HG02870 (cell line): ENCODE measurements at regions not wholly inside any gene's neighbourhood (a gene's known extent, or its start where the extent isn't known, plus 50 kb on each side); places are given as distances from the start of the nearest gene placed in this dataset.
"Not testable (repeated sequence)": the region's sequence is repeated elsewhere in the genome, so short reads cannot be mapped to it uniquely, and the experiment has no call there.

Source experiments
- ATAC-seq: cut with Tn5 transposase; IDR thresholded peaks from one replicate; pipeline ENCODE4 v1.9.1; 2021; ENCODE audit warnings: mild to moderate bottlenecking, moderate library complexity; ENCODE audit not compliant: unreplicated experiment

DNA sequence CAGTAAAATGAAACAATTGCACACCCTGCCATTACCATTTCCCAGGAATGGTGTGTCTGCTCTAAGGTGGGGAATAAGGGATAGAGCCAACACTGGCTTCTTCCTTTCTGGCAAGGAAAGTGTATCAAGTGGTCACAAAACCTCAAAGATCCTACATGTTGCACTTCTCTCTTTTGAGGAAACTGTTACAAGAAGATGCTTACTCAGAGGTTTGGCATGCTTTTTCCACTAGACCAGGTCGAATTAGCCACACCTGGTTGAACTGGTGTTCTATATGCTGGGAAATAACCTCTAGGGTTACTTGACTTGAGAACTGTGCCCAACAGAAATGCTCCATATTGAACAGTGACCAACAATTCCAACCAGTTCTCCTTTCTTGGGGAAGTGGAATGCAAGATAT is 102.9 kb downstream of the LRRN1 start:
- no peak for ATAC-seq

- ATAC-seq, result no peak
Measured at GRCh38 chr3:3906171-3906570, 106.9 kb downstream of the LRRN1 start.

DNA sequence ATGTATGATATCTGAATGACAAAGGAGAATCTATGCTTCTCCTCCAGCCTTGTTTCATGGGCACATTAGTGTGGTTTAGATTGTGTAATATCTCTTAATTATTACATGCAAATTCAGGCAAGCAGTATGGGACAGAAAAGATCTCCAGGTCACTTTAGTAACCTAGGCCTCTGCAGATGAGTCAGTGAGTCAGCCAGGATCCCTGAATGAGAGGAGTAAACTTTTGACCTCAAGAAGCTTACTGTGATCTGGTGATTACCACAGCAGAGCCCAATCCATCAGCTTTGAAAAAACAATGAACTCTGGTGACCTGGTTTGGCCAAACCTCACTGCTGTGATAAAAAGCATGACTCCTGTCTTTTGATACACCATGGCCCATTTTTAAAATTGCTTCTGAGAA is 107.8 kb downstream of the LRRN1 start:
- no peak for ATAC-seq

- ATAC-seq, result no peak
Measured at GRCh38 chr3:3918763-3919162, 119.5 kb downstream of the LRRN1 start.

DNA sequence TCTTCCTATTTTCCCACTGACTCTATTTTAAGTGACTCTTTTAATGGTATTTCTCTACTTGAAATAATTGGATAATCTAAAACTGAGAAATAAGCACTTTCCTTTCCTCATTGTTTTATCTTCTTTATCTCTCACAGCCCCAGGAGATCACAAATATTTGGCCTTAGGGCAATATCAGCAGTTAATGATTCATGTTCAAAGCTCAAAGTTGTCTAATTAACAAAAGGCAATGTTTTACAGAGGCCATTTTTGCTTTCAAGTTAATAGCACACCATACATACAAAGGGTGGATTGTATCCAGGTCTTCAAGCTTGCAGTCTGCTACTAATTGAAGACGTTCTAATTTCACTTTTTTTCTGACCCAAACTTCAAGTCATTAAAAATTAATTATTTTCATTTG is 120.1 kb downstream of the LRRN1 start:
- ATAC-seq, result no peak

DNA sequence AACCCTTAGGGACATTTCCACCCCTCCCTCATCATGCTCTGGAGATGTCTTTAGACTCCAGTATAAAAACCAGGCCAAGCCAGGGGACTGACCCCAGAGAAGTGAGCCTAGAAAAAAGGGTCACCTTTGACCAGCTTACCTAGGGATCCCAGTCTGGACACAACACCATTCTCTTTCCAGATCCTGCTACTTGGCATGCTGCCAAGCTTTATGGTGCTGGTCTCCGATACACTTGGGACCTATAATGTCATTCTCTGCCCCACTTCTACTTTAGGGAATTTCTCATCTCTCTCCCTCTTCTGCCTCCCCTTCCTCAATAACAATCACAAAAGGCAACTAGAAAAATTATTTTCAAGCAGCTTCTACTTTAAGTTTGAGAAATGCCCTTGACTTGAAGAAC is 124.4 kb downstream of the LRRN1 start:
- ATAC-seq, result no peak

- ATAC-seq, result no peak
Measured at GRCh38 chr3:3927198-3927597, 128.0 kb downstream of the LRRN1 start.

DNA sequence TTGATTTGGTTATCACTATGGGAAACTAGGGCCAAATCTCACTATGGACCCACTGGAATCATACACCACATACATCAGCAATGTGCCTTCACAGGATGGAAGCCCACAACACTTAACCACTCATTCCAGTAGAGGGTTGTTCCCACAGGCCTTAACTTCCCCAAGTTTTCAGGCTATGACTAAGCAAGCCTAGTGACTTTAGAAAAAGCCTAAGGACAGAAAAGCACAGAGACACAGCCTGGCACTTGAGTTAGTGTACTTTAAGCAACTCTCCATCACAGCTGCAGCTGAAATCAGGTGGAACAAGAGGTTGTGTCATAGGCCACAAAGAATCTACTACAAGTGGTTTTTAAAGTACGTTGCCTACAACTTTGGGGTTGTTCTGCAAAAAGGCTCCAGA is 128.7 kb downstream of the LRRN1 start:
- ATAC-seq, result peak; percentile 78

DNA sequence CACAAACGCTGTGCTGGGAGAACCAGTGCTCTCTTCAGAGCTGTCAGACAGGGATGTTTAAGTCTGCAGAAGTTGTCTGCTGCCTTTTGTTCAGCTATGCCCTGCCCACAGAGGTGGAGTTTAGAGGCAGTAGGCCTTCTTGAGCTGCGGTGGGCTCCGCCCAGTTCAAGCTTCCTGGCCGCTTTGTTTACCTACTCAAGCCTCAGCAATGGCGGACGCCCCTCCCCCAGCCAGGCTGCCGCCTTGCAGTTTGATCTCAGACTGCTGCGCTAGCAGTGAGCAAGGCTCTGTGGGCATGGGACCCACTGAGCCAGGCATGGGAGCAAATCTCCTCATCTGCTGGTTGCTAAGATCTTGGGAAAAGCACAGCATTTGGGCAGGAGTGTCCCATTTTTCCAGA is 142.1 kb downstream of the LRRN1 start:
- not testable (repeated sequence) for ATAC-seq

GRCh38 chr3:3951071-3951470 is 151.8 kb downstream of the LRRN1 start:
- no peak for ATAC-seq

DNA sequence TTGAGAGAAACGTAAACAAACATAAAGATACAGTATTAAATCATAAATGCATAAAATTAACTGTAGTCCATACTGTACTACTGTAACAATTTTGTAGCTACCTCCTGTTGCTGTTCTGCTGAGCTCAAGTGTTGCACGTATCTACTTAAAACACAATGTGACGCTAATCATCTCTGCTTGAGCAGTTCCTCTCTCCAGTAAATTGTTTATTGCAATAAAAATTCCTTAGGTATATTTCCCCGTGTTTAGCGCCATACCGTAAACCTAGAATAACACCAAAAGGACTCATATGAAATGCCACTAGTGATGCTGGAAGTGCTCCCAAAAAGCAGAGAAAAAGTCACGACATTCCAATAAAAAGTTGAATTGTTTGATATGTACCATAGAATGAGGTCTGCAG is 152.3 kb downstream of the LRRN1 start:
- no peak for ATAC-seq

DNA sequence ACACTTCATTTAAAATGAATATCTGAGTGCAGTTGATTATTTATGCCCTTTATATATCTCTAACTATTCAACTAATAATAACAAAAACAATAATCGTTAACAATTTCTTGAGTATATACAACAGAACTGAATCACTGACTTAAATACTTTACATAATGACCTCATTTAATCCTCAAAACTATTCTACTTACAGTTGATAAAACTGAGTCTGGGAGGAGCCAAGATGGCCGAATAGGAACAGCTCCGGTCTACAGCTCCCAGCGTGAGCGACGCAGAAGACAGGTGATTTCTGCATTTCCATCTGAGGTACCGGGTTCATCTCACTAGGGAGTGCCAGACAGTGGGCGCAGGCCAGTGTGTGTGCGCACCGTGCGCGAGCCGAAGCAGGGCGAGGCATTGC is 163.6 kb downstream of the LRRN1 start:
- ATAC-seq, result not testable (repeated sequence)

- no peak for ATAC-seq
Measured at GRCh38 chr3:3984053-3984452, 184.8 kb downstream of the LRRN1 start.

DNA sequence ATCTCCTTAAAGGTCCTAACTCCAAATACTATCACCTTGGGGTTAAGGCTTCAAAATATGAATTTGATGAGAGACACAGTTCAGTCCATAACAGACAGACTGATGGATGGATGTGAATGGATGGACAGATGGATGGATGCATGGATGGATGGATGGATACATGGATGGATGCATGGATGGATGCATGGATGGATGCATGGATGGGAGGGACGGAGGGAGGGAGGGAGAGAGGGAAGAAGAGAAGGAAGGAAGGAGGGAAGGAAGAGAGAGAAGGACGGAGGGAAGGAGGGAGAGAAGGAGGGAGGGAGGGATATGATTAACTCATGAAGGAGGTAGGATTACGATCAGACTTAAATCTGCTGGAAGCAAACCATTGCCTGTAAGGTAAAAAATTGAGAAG is 192.4 kb downstream of the LRRN1 start:
- ATAC-seq, result no peak

- no peak for ATAC-seq
Measured at GRCh38 chr3:3992312-3992874, 193.2 kb downstream of the LRRN1 start.

GRCh38 chr3:3998140-3998922 is 199.1 kb downstream of the LRRN1 start:
- peak; percentile 90 for ATAC-seq

DNA sequence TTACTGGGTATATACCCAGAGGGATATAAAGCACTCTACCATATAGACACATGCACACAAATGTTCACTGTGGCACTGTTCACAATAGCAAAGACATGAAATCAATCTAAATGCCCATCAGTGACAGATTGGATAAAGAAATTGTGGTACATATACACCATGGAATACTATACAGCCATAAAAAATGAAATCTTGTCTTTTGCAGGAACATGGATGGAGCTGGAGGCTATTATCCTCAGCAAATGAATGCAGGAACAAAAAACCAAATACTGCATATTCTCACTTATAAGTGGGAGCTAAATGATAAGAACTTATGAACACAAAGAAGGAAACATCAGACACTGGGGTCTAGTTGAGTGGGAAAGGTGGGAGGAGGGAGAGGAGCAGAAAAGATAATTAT is 200.1 kb downstream of the LRRN1 start:
- ATAC-seq, result not testable (repeated sequence)

DNA sequence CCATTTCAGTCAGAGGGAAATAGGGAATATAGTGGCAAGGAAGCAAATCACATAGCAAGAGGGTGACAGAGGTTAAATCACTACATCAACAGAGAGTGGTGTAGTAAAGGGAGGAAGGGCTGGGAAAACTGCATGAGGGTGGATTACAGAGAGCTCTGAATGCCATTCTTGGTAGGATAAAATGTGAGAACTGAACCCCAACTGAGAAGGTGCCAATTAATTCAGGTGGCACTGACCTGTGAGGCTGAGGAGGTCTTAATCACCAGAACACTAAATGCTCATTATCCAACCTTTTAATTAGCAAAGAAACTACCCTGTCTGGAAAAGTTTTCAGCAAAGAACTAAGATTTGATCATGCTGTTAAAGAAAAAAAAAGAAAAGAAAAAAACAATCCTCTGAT is 202.7 kb downstream of the LRRN1 start:
- ATAC-seq, result no peak

DNA sequence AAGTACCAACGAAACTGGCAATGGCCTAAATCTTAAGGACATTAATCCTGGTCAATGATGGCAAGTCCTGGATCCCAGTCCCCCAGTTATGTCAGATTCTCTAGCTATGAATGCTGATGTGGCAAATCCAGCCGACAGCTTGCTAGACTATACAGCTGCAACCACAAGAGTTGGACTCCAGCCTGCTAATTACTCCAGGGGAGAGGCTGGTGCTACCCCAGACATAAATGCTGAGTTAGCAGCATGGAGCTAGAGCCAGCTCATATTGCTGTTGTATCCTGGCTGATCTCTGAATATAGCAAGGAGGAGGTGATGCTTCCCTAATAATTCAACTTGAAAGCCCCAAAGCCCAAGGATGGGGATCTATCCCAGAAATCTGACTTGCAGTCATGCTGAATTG is 207.1 kb downstream of the LRRN1 start:
- ATAC-seq, result no peak

- no peak for ATAC-seq
Measured at GRCh38 chr3:4008205-4008604, 209.0 kb downstream of the LRRN1 start.

DNA sequence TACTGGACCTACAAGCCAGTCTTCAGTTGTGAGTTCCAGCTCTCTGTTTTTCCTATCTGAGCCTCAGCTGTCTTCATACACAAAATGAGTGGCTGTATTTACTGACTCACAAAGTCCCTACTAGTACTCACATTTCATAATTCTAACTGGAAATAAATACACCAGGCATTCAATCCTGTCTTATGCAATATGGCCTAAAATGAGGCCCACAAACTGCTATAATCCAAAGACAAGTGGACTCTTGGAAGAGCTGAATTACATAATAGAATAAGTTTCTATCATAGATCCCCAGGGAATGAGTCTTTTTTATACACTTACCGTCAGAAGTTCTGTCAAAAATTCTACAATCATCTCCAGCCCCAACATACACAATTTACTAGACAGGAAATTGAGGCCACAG is 211.9 kb downstream of the LRRN1 start:
- ATAC-seq, result no peak

DNA sequence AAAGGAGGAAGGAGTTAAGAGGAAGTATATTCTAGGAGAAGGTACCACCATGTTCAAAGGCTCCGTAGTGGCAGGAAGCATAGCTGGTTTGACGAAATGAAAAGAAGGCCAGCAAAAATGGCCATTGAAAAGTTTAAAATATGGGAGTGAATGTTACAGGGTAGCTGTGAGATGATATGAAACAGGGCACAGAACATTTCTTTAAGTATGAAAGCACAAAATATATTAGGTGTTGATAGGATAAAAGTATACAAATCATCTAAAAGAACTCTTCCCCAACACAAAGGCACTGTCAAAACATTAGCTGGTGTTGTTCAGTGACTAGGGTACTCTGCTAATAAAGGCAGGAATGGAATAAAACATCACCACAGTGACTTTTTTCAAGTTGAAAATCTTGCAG is 216.2 kb downstream of the LRRN1 start:
- no peak for ATAC-seq

- no peak for ATAC-seq
Measured at GRCh38 chr3:4019501-4019900, 220.3 kb downstream of the LRRN1 start.
